H4 (cell line): ENCODE measurements at regions not wholly inside any gene's neighbourhood (a gene's known extent, or its start where the extent isn't known, plus 50 kb on each side); places are given as distances from the start of the nearest gene placed in this dataset.

Experiments
- DNase-seq: peaks from one replicate; pipeline ENCODE4 v3.0.0-alpha.2; 2015; ENCODE audit warnings: low spot score

DNA sequence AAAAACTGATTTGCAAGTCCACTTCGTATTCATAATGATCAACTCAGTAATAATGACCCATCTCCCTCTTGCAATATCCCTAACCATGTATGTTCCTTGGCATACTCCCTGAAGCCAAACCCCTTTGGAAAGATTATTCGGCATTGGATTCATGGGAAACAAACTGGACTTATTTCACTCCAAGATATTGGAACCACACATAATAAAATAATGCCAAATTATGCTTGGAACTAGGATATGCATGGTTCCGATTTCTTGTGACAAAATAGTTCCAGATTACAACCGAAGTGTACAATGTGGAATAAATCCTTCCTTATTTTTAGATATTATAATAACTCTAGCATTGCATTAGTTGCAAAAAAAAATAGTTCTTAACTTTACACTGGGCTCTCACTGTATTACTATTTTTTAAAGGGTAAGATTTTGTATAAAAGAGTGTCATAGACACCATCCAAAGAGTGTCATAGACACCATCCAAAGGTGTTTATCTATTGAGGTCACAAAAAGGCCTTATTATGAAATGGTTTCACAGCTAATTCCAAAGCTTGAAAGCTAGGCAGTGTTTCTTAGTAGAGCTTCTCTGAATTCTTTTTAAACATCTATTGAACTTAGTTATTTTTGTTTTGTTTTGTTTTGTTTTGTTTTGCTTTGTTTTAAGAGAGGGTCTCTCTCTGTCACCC is 410.9 kb upstream of the JARID2 start:
- no peak for DNase-seq

DNA sequence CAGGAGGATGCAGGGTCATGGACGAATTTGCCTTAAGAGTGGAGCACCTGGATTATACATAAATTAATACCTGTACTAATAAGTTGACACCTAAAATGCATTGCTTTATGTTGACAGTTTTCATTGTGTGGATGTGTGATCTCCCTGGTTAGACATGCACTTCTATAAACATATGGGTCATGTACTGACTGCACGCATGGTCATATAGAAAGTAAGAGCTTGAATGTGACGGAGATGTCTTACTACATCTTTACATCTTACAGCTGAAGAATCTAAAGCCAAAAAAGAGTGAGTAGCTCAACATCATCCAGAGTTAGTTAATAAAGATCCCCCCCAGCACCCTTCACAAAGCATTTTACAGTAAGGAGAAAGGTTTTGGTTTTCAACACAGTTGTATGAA is 408.4 kb upstream of the JARID2 start:
- no peak for DNase-seq

- DNase-seq = no peak
These were observed 407.7 kb upstream of the JARID2 start for GRCh38 chr6:14838133-14838583.

DNA sequence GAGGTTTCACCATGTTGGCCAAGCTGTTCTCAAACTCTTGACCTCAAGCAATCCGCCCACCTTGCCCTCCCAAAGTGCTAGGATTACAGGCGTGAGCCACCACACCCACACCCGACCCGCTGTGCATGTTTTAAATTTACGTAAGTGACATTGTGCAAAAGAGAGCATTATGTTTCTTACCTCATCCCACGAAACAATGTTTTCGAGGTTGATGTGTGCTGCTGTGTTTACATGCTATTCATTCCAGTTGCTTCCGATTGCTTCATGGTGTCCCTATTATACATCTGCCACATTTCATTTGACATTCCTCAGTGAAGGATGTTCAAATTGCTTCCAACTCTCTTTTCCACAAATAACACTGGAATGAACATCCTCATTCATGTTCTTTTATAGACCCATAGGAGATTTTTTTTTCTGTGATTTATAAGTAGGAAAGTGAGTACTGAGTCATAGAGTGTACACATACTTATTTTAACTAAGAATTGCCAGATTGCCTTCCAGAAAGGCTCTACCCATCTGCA is 403.9 kb upstream of the JARID2 start:
- DNase-seq = peak; percentile 86

DNA sequence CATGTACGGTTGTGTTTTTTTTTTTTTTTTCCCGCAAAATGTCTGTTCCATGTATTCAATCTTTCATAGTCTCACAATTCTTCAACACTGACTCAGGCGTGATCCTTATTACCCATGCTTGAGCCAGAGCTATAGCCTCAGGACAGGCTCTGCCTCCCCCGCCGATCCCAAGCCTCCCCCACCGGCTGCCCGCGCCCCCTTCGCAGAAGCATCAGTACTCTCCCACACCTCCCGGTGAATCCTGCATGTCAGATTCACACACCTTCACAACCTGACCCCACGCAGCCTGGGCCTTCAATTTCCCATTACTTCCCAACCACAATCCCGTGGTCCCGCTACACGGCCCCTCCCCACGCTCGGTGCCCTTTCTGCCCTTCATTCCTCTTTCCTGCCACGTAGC is 401.5 kb upstream of the JARID2 start:
- no peak for DNase-seq

GRCh38 chr6:14848019-14848418 is 397.9 kb upstream of the JARID2 start:
- no peak for DNase-seq

DNA sequence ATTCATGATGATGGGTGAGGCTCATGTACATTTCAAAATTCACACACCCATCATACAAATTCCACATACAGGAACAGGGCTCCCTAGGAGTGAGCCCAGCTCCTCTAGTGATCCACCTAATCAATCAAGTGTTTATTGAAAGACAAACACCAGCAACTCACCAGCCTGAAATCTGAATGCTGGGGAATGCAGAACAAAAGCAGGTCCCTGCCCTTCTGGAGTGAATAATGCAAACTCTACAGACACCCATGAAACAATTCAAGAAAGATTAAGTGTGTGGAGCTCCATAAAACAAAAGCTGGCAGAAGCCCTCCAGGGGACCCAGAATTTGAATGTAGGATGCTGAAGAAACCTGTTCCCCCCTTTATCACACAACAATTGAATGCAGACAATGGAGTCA is 396.7 kb upstream of the JARID2 start:
- DNase-seq = no peak

GRCh38 chr6:14851281-14851680 is 394.6 kb upstream of the JARID2 start:
- DNase-seq = no peak

DNA sequence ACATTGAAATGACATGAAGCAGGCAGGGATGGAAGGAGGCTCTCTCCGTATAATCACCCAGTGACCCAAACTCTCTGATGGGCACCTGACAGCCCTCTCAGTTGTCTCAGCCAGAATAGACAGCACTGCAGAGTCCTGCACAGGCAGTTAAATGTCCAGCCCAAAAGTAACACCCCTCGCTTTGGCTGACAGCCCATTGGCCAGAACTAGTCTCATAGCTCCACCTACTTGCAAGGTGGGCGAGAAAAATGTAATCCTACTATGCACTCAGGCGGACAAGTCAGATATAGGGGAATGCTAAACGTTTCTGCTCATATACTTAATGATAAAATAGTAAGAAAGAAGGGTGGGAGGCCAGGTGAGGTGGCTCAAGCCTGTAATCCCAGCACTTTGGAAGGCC is 393.5 kb upstream of the JARID2 start:
- DNase-seq = no peak

DNA sequence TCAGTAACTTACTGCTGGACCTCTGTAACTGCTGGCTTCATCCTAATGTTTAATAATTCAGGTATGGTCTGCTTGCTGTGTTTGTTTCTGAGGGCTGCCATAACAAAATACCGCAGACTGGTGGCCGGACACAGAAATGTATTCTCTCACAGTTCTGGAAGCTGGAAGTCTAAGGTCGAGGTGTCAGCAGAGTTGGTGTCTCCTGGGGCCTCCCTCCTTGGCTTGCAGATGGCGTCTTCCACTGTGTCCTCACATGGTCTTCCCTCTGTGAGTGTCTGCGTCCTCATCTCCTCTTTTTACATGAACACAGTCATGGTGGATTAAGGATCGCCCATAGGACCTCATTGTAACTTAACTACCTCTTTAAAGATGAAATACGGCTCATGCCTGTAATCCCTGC is 389.7 kb upstream of the JARID2 start:
- no peak for DNase-seq

GRCh38 chr6:14857001-14857400 is 388.9 kb upstream of the JARID2 start:
- no peak for DNase-seq

DNA sequence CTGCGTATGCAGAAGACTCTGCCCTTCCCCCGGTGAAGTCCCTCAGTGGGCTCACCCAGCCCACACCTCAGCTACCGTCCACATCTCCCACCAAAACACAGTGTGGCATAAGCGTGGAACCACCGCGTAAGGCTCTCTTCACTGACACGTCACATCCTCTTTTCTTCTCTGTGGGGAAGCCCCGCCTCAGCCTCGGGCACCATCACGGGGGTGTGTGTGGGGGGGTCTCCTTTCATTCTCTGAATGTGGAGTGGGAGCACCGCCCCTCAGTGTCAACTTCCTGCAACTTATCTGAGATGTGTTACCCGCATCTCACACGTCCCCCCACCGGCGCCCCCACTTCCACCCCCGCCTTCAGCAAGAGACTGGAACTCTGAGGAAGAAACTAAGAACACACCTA is 388.4 kb upstream of the JARID2 start:
- DNase-seq = no peak

DNA sequence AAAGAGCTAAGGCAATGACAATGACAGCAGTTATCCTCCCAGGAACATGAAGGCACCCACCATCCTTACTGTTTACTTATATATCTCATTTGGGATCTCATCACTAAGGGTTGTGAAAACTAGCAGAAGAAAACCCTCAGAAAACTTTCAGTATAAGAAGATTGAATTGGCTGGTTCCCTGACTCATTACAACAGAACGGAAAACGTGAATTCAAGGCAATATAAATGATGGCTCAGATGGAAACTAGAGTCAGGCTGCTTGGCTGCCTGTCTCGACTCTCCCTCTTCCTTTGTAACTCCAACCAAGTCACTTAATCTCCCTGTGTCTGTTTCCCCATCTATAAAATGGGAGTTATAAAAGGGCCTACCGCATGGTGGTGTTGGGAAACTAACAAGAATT is 387.1 kb upstream of the JARID2 start:
- no peak for DNase-seq

DNA sequence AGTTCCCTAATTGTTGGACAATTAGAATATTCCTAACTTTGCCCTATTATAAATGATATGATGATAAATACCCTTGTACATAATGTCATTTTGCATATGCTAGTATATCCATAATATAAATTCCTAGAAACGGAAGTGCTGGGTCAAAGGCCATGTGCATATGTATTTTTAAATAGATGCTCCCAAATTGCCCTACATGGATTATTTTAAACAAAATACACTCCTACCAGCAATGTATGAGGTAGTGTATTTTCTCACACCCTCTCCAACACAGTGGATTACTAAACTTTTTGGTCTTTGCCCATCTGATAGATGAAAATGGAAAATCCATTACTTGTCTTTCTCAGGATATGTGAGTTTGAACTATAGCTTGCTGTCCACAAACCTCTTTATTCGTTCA is 385.1 kb upstream of the JARID2 start:
- no peak for DNase-seq

- DNase-seq = no peak
These were observed 384.4 kb upstream of the JARID2 start for GRCh38 chr6:14861491-14861943.

- DNase-seq = no peak
These were observed 383.0 kb upstream of the JARID2 start for GRCh38 chr6:14862845-14863244.

DNA sequence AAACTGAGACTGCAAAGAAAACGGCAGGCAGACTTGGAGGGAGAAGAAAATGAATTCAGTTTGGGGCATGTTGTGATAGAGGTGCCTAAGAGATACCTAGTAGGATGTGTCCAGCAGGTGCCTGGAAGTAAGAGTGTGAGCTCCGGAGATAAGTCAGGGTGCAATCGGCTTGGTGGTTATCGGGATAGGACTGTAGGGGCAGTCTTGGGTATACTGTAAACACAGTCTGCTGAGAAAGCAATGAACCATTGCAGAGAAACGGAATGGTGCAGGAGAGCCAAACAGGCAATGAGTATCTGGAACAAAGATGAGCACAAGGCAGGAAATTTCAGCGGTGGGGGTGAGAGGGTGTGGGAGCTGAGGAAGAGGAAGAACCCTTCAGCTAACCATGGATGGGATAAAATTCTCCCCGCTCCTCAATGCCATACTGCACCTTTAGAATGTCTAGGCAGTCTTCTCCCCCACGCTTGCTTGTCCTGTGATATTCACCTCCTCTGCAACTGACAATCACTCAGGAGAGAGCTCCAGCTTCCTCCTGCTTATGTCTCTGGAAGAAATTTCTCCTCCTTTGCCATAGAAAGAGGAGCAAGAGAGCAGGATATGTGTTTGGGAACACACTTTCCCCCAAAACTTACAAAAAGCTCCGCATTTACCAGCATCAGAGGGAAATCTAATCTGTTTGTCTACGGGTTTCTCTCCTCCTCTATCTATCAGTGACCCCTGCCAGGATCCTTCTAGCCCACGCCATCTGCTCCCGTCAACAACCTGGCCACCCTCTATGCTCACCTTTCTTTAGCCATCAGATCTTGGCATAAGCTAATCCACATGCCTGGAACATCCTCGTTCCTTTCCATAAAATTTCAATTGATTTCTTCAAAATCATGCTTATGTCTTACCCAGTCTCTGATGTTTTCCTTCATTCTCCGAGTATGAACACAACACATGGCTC is 381.7 kb upstream of the JARID2 start:
- DNase-seq = no peak

DNA sequence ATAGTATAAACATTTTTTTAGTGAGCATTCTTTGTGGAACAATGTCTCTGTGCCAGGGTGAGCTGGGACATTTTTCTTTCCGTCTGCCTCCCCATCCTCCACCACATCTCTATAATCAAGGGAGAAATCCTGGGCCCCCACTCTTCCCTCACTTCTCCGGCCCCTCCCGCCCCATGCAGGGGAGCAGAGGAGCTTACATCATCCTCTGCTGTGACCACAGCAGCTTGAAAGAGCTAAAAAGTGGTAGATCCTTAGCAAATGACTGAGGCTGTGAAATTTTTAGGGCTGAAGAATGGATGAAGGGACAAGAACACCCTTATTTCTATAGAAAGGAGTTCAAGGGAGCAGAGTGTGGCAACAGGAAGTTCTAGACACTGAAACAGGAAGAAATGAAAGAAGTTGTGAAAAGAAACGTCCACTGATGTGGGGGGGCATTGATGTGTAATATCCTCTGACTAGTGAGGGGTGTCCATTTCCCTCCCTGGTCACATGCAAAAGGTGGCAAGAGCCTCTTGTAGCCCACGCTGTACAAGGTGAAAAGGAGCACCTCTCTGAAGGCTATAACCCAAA is 380.3 kb upstream of the JARID2 start:
- DNase-seq = no peak

GRCh38 chr6:14867802-14868201 is 378.1 kb upstream of the JARID2 start:
- no peak for DNase-seq

DNA sequence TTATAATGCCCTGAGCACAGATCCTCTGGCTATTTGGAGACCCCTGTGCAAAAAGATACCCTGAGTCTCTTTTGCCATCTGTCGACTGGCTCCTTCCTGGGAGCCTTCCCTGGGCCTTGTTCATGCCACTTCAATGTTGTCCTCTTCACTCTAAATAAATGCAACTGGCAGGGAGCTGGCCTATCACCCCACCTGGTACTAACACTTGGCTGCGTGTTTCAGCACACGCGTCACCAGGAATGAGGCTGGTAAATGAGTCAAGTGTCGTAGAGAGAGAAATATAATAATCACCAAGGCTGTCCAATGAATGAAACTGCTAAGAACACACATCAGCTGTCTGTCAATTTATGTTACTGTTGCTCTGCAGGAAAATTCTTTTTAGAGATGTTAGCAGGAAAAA is 374.6 kb upstream of the JARID2 start:
- DNase-seq = no peak

GRCh38 chr6:14873101-14873500 is 372.8 kb upstream of the JARID2 start:
- no peak for DNase-seq

GRCh38 chr6:14873781-14874441 is 372.0 kb upstream of the JARID2 start:
- no peak for DNase-seq
